SJCRH30 (cell line): ENCODE measurements at regions not wholly inside any gene's neighbourhood (a gene's known extent, or its start where the extent isn't known, plus 50 kb on each side); places are given as distances from the start of the nearest gene placed in this dataset.
"Not testable (repeated sequence)": the region's sequence is repeated elsewhere in the genome, so short reads cannot be mapped to it uniquely, and the experiment has no call there.

Experiments used
- DNase-seq, 2 experiments: peaks; one replicate each; pipeline ENCODE4 v3.0.0-alpha.2; 2015 to 2020
- H3K27ac ChIP-seq: fragments of 250-450 bp; sonication (Bioruptor Pico); 2 replicates; pipeline ENCODE4 v1.5.1; 2020; ENCODE audit warnings: mild to moderate bottlenecking, moderate library complexity
- H3K27me3 ChIP-seq: fragments of 250-450 bp; sonication (Bioruptor Pico); 2 replicates; pipeline ENCODE4 v1.5.1; 2020; ENCODE audit warnings: mild to moderate bottlenecking, moderate library complexity
- H3K36me3 ChIP-seq: fragments of 250-450 bp; sonication (Bioruptor Pico); 2 replicates; pipeline ENCODE4 v1.5.1; 2020; ENCODE audit warnings: mild to moderate bottlenecking, moderate library complexity
- H3K4me1 ChIP-seq: fragments of 250-450 bp; sonication (Bioruptor Pico); 2 replicates; pipeline ENCODE4 v1.5.1; 2020; ENCODE audit warnings: mild to moderate bottlenecking, moderate library complexity
- H3K4me3 ChIP-seq: fragments of 250-450 bp; sonication (Bioruptor Pico); 2 replicates; pipeline ENCODE4 v1.5.1; 2020; ENCODE audit warnings: mild to moderate bottlenecking, moderate library complexity
- H3K9me3 ChIP-seq: fragments of 250-450 bp; sonication (Bioruptor Pico); replicated peaks from 2 replicates; pipeline ENCODE4 v1.5.1; 2020; ENCODE audit warnings: mild to moderate bottlenecking, moderate library complexity

GRCh38 chr1:200305806-200306205, 104.0 kb downstream of the ZNF281 start:
- Histone ChIP-seq H3K4me3 (no peak overlapping the region), H3K9me3 (no peaks in the 10 kb centered on the region), H3K27ac (no peak overlapping the region), H3K36me3 (no peaks in the 10 kb centered on the region), H3K4me1 (no peaks in the 10 kb centered on the region), H3K27me3 (no peaks in the 10 kb centered on the region)
- DNase-seq, result no peak

GRCh38 chr1:200304171-200304570, 105.7 kb downstream of the ZNF281 start:
- no peaks in the 10 kb centered on the region for H3K9me3 ChIP-seq
- no peak overlapping the region for H3K27ac ChIP-seq
- no peaks in the 10 kb centered on the region for H3K4me1 ChIP-seq
- no peak overlapping the region for H3K4me3 ChIP-seq
- no peaks in the 10 kb centered on the region for H3K27me3 ChIP-seq
- DNase-seq, result no peak
- no peaks in the 10 kb centered on the region for H3K36me3 ChIP-seq

- no peaks in the 10 kb centered on the region for H3K4me1 ChIP-seq
- no peak overlapping the region for H3K27ac ChIP-seq
- H3K27me3 ChIP-seq, result no peaks in the 10 kb centered on the region
- H3K36me3 ChIP-seq, result no peaks in the 10 kb centered on the region
- H3K4me3 ChIP-seq, result no peak overlapping the region
- DNase-seq, result no peak
- no peaks in the 10 kb centered on the region for H3K9me3 ChIP-seq
Observed at GRCh38 chr1:200302921-200303290, 106.9 kb downstream of the ZNF281 start.

GRCh38 chr1:200302192-200302920, 107.5 kb downstream of the ZNF281 start:
- no peak overlapping the region for H3K27ac ChIP-seq
- no peaks in the 10 kb centered on the region for H3K4me1 ChIP-seq
- H3K9me3 ChIP-seq, result no peaks in the 10 kb centered on the region
- DNase-seq, result no peak
- H3K27me3 ChIP-seq, result no peaks in the 10 kb centered on the region
- no peak overlapping the region for H3K4me3 ChIP-seq
- H3K36me3 ChIP-seq, result no peaks in the 10 kb centered on the region

GRCh38 chr1:200301152-200301551, 108.7 kb downstream of the ZNF281 start:
- DNase-seq, result no peak
- H3K9me3 ChIP-seq, result no peaks in the 10 kb centered on the region
- no peaks in the 10 kb centered on the region for H3K27me3 ChIP-seq
- H3K27ac ChIP-seq, result no peak overlapping the region
- no peaks in the 10 kb centered on the region for H3K4me1 ChIP-seq
- H3K4me3 ChIP-seq, result no peak overlapping the region
- H3K36me3 ChIP-seq, result no peaks in the 10 kb centered on the region

- Histone ChIP-seq H3K4me3 (no peak overlapping the region), H3K27ac (no peak overlapping the region), H3K9me3 (no peaks in the 10 kb centered on the region), H3K36me3 (no peaks in the 10 kb centered on the region), H3K27me3 (no peaks in the 10 kb centered on the region), H3K4me1 (no peaks in the 10 kb centered on the region)
- no peak for DNase-seq
Observed at GRCh38 chr1:200299571-200299970, 110.3 kb downstream of the ZNF281 start.

- Histone ChIP-seq H3K4me3 (no peak overlapping the region), H3K4me1 (no peaks in the 10 kb centered on the region), H3K36me3 (no peaks in the 10 kb centered on the region), H3K9me3 (no peaks in the 10 kb centered on the region), H3K27ac (no peak overlapping the region), H3K27me3 (no peaks in the 10 kb centered on the region)
- DNase-seq, result no peak
Observed at GRCh38 chr1:200298242-200298641, 111.6 kb downstream of the ZNF281 start.

- Histone ChIP-seq H3K27me3 (no peaks in the 10 kb centered on the region), H3K9me3 (no peaks in the 10 kb centered on the region), H3K4me3 (no peak overlapping the region), H3K36me3 (no peaks in the 10 kb centered on the region), H3K27ac (no peak overlapping the region), H3K4me1 (no peaks in the 10 kb centered on the region)
- DNase-seq, result no peak
Observed at GRCh38 chr1:200296091-200296661, 113.7 kb downstream of the ZNF281 start.

GRCh38 chr1:200294241-200294640, 115.6 kb downstream of the ZNF281 start:
- Histone ChIP-seq H3K27ac (no peak overlapping the region), H3K4me3 (no peak overlapping the region), H3K36me3 (no peaks in the 10 kb centered on the region), H3K27me3 (no peaks in the 10 kb centered on the region), H3K9me3 (no peaks in the 10 kb centered on the region), H3K4me1 (no peaks in the 10 kb centered on the region)
- no peak for DNase-seq

- Histone ChIP-seq H3K4me3 (no peak overlapping the region), H3K9me3 (no peaks in the 10 kb centered on the region), H3K27me3 (no peaks in the 10 kb centered on the region), H3K4me1 (no peaks in the 10 kb centered on the region), H3K27ac (no peak overlapping the region), H3K36me3 (no peaks in the 10 kb centered on the region)
- no peak for DNase-seq
Observed at GRCh38 chr1:200292699-200293098, 117.1 kb downstream of the ZNF281 start.

- no peaks in the 10 kb centered on the region for H3K9me3 ChIP-seq
- no peaks in the 10 kb centered on the region for H3K36me3 ChIP-seq
- H3K27me3 ChIP-seq, result no peaks in the 10 kb centered on the region
- no peak overlapping the region for H3K4me3 ChIP-seq
- no peak overlapping the region for H3K27ac ChIP-seq
- DNase-seq, result no peak
- H3K4me1 ChIP-seq, result no peaks in the 10 kb centered on the region
Observed at GRCh38 chr1:200291106-200291505, 118.7 kb downstream of the ZNF281 start.

- Histone ChIP-seq H3K36me3 (no peaks in the 10 kb centered on the region), H3K9me3 (no peaks in the 10 kb centered on the region), H3K4me3 (no peak overlapping the region), H3K27ac (no peak overlapping the region), H3K4me1 (no peaks in the 10 kb centered on the region), H3K27me3 (no peaks in the 10 kb centered on the region)
- no peak for DNase-seq
Observed at GRCh38 chr1:200290010-200290685, 119.7 kb downstream of the ZNF281 start.

GRCh38 chr1:200288226-200288625, 121.6 kb downstream of the ZNF281 start:
- H3K36me3 ChIP-seq, result no peaks in the 10 kb centered on the region
- H3K4me3 ChIP-seq, result no peak overlapping the region
- H3K27me3 ChIP-seq, result no peaks in the 10 kb centered on the region
- no peak for DNase-seq
- H3K9me3 ChIP-seq, result no peaks in the 10 kb centered on the region
- no peaks in the 10 kb centered on the region for H3K4me1 ChIP-seq
- no peak overlapping the region for H3K27ac ChIP-seq

- not testable (repeated sequence) for DNase-seq, H3K9me3 ChIP-seq, H3K4me3 ChIP-seq, H3K27me3 ChIP-seq, H3K27ac ChIP-seq, H3K4me1 ChIP-seq, H3K36me3 ChIP-seq
Observed at GRCh38 chr1:200284236-200284635, 125.6 kb downstream of the ZNF281 start.

- no peaks in the 10 kb centered on the region for H3K4me1 ChIP-seq
- H3K36me3 ChIP-seq, result no peaks in the 10 kb centered on the region
- no peaks in the 10 kb centered on the region for H3K27me3 ChIP-seq
- DNase-seq, result no peak
- H3K27ac ChIP-seq, result no peak overlapping the region
- no peaks in the 10 kb centered on the region for H3K9me3 ChIP-seq
- H3K4me3 ChIP-seq, result no peak overlapping the region
Observed at GRCh38 chr1:200282497-200283122, 127.2 kb downstream of the ZNF281 start.
